B cell (primary cell): ENCODE measurements at regions not wholly inside any gene's neighbourhood (a gene's known extent, or its start where the extent isn't known, plus 50 kb on each side); places are given as distances from the start of the nearest gene placed in this dataset.

ENCODE experiments used
- ATAC-seq: fragments of 200-7000 bp; cut with Tn5 transposase; one replicate; pipeline ENCODE4 v1.10.0; 2021; ENCODE audit warnings: low read depth, mild to moderate bottlenecking, moderate number of reproducible peaks, moderate library complexity
- CTCF ChIA-PET: fragments of 350-600 bp; sonication (Branson Sonifier 250); formaldehyde crosslinking; loops from one replicate; lab custom pipeline; 2021; ENCODE audit warnings: antibody characterized with exemption, inconsistent platforms; lab: Charles Lee
- POLR2A ChIA-PET: fragments of 350-600 bp; sonication (Branson Sonifier 250); formaldehyde crosslinking; loops from one replicate; lab custom pipeline; 2021; ENCODE audit warnings: antibody characterized with exemption; lab: Charles Lee
- DNase-seq: peaks from one replicate; pipeline ENCODE4 v3.0.0; 2013
- H2AFZ ChIP-seq: 2 replicates; pipeline ENCODE4 v1.6.1; 2012; ENCODE audit warnings: mild to moderate bottlenecking, low read depth, low read length; ENCODE audit not compliant: insufficient read depth, poor library complexity, severe bottlenecking
- H3K27ac ChIP-seq, 2 donors: 1 replicate in 1 of 2; 2 replicates in 1 of 2; pipeline ENCODE4 v1.5.1; 2012 to 2013; ENCODE audit warnings: low read length in 2 of 2, mild to moderate bottlenecking in 2 of 2, moderate library complexity in 1 of 2
- H3K27me3 ChIP-seq, 4 experiments: fragments of 200-600 bp in 1 of 4; sonication (generic) in 1 of 4; replicated peaks in 1 of 4; 1 replicate in 2 of 4; 2 replicates in 2 of 4; pipeline versions ENCODE4 v1.6.1 to v1.7.0; 2013 to 2016; ENCODE audit warnings: low read length in 3 of 4, mild to moderate bottlenecking in 2 of 4, mixed read lengths in 1 of 4, moderate library complexity in 1 of 4; ENCODE audit not compliant: insufficient read depth in 4 of 4, control insufficient read depth in 3 of 4; ENCODE audit errors: control extremely low read depth in 1 of 4
- H3K36me3 ChIP-seq, 2 experiments: replicated peaks in 1 of 2; 1 replicate in 1 of 2; 2 replicates in 1 of 2; pipeline versions ENCODE4 v1.6.1 to v1.7.1; 2013; ENCODE audit warnings: low read length in 1 of 2; ENCODE audit not compliant: insufficient read depth in 2 of 2, control insufficient read depth in 1 of 2; ENCODE audit errors: control extremely low read depth in 1 of 2, extremely low read depth in 1 of 2
- H3K4me1 ChIP-seq, 2 donors: fragments of 200-600 bp in 1 of 2; sonication (generic) in 1 of 2; 1 replicate in 1 of 2; 2 replicates in 1 of 2; pipeline versions ENCODE4 v1.5.1 to v1.6.1; 2013 to 2017; ENCODE audit warnings: low read length in 2 of 2; ENCODE audit not compliant: control insufficient read depth in 2 of 2, insufficient read depth in 2 of 2
- H3K4me2 ChIP-seq: replicated peaks from 2 replicates; pipeline ENCODE3; 2012; ENCODE audit warnings: mild to moderate bottlenecking, low read depth, low read length; ENCODE audit not compliant: poor library complexity, severe bottlenecking
- H3K4me3 ChIP-seq, 5 experiments: fragments of 200-600 bp in 1 of 5; sonication (generic) in 1 of 5; 1 replicate in 3 of 5; 2 replicates in 2 of 5; pipeline versions ENCODE4 v1.5.1 to v1.7.0; 2011 to 2016; ENCODE audit warnings: low read length in 4 of 5, mild to moderate bottlenecking in 4 of 5, low read depth in 2 of 5, control low read depth in 1 of 5, moderate library complexity in 1 of 5; ENCODE audit not compliant: insufficient read depth in 1 of 5; ENCODE audit errors: control extremely low read depth in 1 of 5, extremely low read depth in 1 of 5
- H3K79me2 ChIP-seq: fragments of 200-600 bp; sonication (generic); one replicate; pipeline ENCODE4 v1.6.0; 2016; ENCODE audit warnings: low read length; ENCODE audit not compliant: control insufficient read depth, insufficient read depth
- H3K9ac ChIP-seq: fragments of 200-600 bp; sonication (generic); 2 replicates; pipeline ENCODE4 v1.6.1; 2017; ENCODE audit warnings: mild to moderate bottlenecking, low read length, moderate library complexity
- H3K9me3 ChIP-seq, 3 donors: one replicate each; pipeline versions ENCODE4 v1.6.1 to v1.7.1; 2013; ENCODE audit warnings: low read length in 2 of 3; ENCODE audit not compliant: control insufficient read depth in 2 of 3, insufficient read depth in 1 of 3; ENCODE audit errors: control extremely low read depth in 1 of 3
- H4K20me1 ChIP-seq: 2 replicates; pipeline ENCODE4 v1.6.0; 2012; ENCODE audit warnings: mild to moderate bottlenecking, low read length; ENCODE audit not compliant: insufficient read depth, control insufficient read depth, poor library complexity, severe bottlenecking
- H3K27ac Mint-ChIP-seq: one replicate; pipeline ENCODE4 v1.8.0; 2021; ENCODE audit warnings: mixed read lengths
- H3K27me3 Mint-ChIP-seq: one replicate; pipeline ENCODE4 v1.8.0; 2021; ENCODE audit warnings: mixed read lengths
- H3K4me1 Mint-ChIP-seq: one replicate; pipeline ENCODE4 v1.8.0; 2021; ENCODE audit warnings: mixed read lengths
- H3K4me3 Mint-ChIP-seq: one replicate; pipeline ENCODE4 v1.8.0; 2021; ENCODE audit warnings: mixed read lengths
- H3K9me3 Mint-ChIP-seq: one replicate; pipeline ENCODE4 v1.8.0; 2022; ENCODE audit warnings: mixed read lengths; ENCODE audit not compliant: insufficient read depth
- EZH2 ChIP-seq: IDR thresholded peaks from 2 replicates; pipeline ENCODE4 v1.6.1; 2012; ENCODE audit warnings: borderline replicate concordance, low read depth, mild to moderate bottlenecking, moderate library complexity, low read length; ENCODE audit not compliant: insufficient read depth, poor library complexity, severe bottlenecking
- WGBS: methylation state at CpG from one replicate; pipeline ENCODE4 v1.1.5; 2013; ENCODE audit warnings: missing lambda C conversion rate; ENCODE audit not compliant: insufficient coverage; 5-methylcytosine and 5-hydroxymethylcytosine counted together
- intact Hi-C: fragments of 100-400 bp; cut with micrococcal nuclease; formaldehyde crosslinking; loops from one replicate; pipeline ENCODE4 v1.10.0; 2022
- TF ChIP-seq, protein P1 (sequence below): fragments of 200-600 bp; IDR thresholded peaks from one replicate; pipeline ENCODE4 v1.8.0; 2022; ENCODE audit warnings: antibody characterized with exemption, mild to moderate bottlenecking

DNA sequence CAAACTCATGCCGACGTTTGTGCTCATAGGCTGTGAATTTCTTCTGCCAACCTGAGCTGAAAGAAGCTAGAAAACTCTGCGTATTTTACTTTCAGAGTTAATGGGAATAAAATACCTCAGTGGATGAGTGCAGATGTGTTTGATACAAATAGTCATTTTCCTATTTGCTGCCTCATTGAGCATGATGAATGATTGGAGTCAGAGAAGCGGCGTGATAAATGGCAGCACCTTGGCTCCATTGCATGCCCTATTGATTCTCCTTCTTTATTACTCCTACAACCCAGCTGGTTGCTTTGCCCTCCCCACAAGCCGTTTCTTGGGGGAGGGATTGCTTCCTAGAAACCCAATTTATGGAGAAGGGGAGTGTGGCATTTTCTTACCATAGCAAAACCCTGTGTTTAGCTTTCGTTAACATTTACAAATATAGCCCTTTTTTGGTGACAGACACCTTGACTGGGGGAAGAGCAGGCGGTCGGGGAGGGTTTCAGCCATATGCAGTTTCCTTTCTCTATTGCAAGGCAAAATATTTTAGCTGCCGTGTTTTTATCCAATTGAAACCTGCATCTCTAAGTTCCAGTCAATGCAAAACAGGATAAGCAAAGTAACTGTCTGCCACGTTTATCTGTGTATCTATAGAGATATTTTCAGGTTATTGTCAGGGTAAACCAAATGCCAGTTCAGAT is 93.1 kb upstream of the TBCA start:
- Histone ChIP-seq H3K36me3 (no peaks in the 10 kb centered on the region), H3K4me3 (no peak overlapping the region), H2AFZ (no peak overlapping the region), H3K27me3 (no peaks in the 10 kb centered on the region), H3K4me2 (no peak overlapping the region), H3K9me3 (no peaks in the 10 kb centered on the region), H3K79me2 (no peaks in the 10 kb centered on the region), H3K27ac (no peak overlapping the region), H3K4me1 (no peaks in the 10 kb centered on the region), H4K20me1 (no peaks in the 10 kb centered on the region), H3K9ac (no peak overlapping the region)
- WGBS, result 87% methylated on average over 7 of the region's 11 CpGs
- TF ChIP-seq EZH2, result no peak
- TF ChIP-seq, protein P1, sequence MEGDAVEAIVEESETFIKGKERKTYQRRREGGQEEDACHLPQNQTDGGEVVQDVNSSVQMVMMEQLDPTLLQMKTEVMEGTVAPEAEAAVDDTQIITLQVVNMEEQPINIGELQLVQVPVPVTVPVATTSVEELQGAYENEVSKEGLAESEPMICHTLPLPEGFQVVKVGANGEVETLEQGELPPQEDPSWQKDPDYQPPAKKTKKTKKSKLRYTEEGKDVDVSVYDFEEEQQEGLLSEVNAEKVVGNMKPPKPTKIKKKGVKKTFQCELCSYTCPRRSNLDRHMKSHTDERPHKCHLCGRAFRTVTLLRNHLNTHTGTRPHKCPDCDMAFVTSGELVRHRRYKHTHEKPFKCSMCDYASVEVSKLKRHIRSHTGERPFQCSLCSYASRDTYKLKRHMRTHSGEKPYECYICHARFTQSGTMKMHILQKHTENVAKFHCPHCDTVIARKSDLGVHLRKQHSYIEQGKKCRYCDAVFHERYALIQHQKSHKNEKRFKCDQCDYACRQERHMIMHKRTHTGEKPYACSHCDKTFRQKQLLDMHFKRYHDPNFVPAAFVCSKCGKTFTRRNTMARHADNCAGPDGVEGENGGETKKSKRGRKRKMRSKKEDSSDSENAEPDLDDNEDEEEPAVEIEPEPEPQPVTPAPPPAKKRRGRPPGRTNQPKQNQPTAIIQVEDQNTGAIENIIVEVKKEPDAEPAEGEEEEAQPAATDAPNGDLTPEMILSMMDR, result no peak
- ChIA-PET CTCF (interaction anchor here (0.5 to 1.2 kb wide), 2 partner anchors 270 to 406 kb away, joined by 3 read pairs; no protein-coding TSS in a partner anchor), POLR2A (no interaction called here)
- intact Hi-C loops, result no loop called here
- H3K4me1 Mint-ChIP-seq, result no peaks in the 10 kb centered on the region
- no peak for ATAC-seq
- no peak overlapping the region for H3K27ac Mint-ChIP-seq
- H3K27me3 Mint-ChIP-seq, result no peaks in the 10 kb centered on the region
- no peak for DNase-seq
- no peaks in the 10 kb centered on the region for H3K9me3 Mint-ChIP-seq
- H3K4me3 Mint-ChIP-seq, result no peak overlapping the region

DNA sequence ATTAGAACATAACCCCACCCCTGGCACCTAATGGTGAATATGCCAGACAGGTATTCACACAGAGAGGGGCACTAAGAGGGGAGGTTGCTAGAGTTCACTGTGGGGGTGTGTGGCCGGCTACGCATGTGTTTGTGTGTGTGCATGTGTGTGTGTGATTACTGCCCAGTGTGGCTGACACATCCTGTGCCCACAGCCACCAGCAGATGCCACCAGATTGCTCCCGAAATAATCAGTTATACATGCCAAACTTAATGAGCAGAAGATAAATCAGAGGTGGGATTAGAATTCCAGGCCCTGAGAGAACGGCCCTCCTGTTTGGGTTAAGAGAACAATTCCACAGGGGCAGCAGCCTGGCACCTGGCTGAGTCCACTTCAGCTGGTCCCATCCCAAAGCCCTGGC is 91.8 kb upstream of the TBCA start:
- no peak overlapping the region for H2AFZ ChIP-seq
- ATAC-seq, result no peak
- H3K79me2 ChIP-seq, result no peaks in the 10 kb centered on the region
- no peak overlapping the region for H3K9ac ChIP-seq
- ChIA-PET POLR2A (no interaction called here), CTCF (no interaction called here)
- no peak overlapping the region for H3K4me2 ChIP-seq
- no peaks in the 10 kb centered on the region for H4K20me1 ChIP-seq
- no peaks in the 10 kb centered on the region for H3K9me3 Mint-ChIP-seq
- H3K27ac Mint-ChIP-seq, result no peak overlapping the region
- no peaks in the 10 kb centered on the region for H3K4me1 Mint-ChIP-seq
- 89% methylated on average over 3 of the region's 4 CpGs for WGBS
- TF ChIP-seq, protein P1, result no peak
- TF ChIP-seq EZH2, result no peak
- H3K27me3 ChIP-seq, result no peaks in the 10 kb centered on the region
- H3K4me3 Mint-ChIP-seq, result no peak overlapping the region
- H3K9me3 ChIP-seq, result no peaks in the 10 kb centered on the region
- no peak overlapping the region for H3K4me3 ChIP-seq
- DNase-seq, result no peak
- no peaks in the 10 kb centered on the region for H3K4me1 ChIP-seq
- H3K27me3 Mint-ChIP-seq, result peaks cover 3% of the 10 kb centered on the region
- H3K36me3 ChIP-seq, result no peaks in the 10 kb centered on the region
- intact Hi-C loops, result no loop called here
- no peak overlapping the region for H3K27ac ChIP-seq
